ENCODE measurements at regions not wholly inside any gene's neighbourhood (a gene's known extent, or its start where the extent isn't known, plus 50 kb on each side); places are given as distances from the start of the nearest gene placed in this dataset.

DNA sequence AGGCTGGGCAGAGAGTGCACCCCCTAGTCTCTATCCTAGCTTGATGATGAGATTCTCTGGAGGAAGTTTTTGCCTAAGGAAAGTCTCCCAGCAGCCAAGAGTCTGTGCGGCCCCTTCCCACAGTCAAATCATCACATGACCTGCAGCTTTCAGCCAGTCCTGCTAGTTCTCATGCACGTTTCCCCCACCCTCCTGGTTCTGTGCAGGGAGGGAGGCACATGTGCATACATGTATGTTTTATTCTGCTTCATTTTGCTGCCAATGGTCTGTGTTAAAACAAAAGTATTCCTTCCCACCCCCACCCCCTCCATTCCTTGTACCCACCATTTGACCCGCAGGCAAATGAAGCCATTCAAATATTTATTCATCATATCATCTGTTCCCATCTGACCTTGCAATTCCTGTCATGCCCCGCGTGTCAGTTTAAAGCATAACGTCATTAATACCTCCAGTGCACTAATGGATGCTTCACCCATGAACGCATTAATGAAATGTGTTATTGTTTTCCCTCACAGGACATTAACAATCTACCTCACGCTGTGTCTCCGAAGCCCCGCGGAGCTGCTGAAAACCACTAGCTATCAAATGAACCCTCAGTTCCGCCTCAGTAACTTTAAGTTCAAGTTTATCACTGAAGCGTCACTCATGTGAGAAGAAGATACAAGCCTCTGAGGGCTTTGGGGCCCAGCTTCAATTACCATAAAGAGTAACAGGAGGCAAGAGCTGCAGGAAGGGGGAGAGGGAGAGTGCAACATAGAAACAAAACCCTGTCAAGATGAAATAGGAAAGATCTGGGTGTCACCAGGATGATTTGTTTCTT, 139.6 kb downstream of the RASEF start:
- intact Hi-C loops (cut with DNase I): no loop called here
- no peak for ATAC-seq

DNA sequence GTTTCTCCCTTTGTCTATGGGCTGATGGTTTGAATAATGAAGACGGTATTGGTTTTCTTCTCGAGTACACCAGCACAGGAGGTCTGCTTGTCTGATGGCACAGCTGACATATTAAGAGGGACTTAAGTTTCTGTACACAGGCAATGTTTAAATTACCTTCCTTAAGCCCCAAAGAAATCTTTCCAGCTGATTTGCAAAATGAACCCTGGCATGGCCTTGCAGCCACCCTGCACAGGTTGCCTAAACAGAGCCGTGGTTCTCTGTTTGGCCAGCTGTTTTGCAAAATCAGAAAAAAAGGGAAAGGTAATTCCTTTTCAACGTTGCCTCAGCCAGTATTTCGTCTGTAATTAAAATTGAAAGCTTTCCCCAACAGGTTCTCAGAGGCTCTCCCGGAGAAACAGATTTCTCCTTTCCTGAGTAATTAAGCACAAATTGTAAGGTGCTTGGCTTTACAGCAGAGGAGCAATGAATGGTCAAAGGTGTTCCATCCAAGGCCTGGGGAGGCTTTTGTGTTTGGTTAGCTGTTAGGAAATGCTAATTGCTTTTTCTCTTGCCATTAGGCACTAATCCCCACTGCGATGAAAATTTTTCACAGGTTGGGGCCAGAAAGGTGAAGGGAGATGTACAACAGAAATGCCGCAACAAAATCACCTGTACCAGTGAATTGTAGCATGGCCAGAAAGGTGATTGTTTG, 138.9 kb downstream of the RASEF start:
- ATAC-seq (no peak), DNase-seq (no peak)
- intact Hi-C loops (cut with DNase I): no loop called here

More for the DNA sequence above, 139.6 kb downstream of the RASEF start:
- no peak for DNase-seq

Measured in left cardiac atrium (tissue), 4 donors.